DOHH2 (cell line): ENCODE measurements at regions not wholly inside any gene's neighbourhood (a gene's known extent, or its start where the extent isn't known, plus 50 kb on each side); places are given as distances from the start of the nearest gene placed in this dataset.

Source experiments
- CTCF ChIP-seq: fragments of 200-600 bp; sonication (generic); IDR thresholded peaks from one replicate; pipeline ENCODE4 v1.5.1; 2014; ENCODE audit warnings: antibody characterized with exemption, mild to moderate bottlenecking, low read depth, low read length; ENCODE audit not compliant: poor library complexity, severe bottlenecking
- EZH2phosphoT487 ChIP-seq: fragments of 200-600 bp; sonication (generic); IDR thresholded peaks from 2 replicates; pipeline ENCODE4 v1.6.1; 2017; ENCODE audit warnings: borderline replicate concordance, mild to moderate bottlenecking, antibody characterized with exemption, low read length, moderate library complexity, mixed read lengths

GRCh38 chr10:111993872-111994426, 189.6 kb downstream of the GPAM start:
- no peak for TF ChIP-seq EZH2phosphoT487
- TF ChIP-seq CTCF = no peak
